Right lobe of liver (tissue), 6 donors: ENCODE measurements at regions not wholly inside any gene's neighbourhood (a gene's known extent, or its start where the extent isn't known, plus 50 kb on each side); places are given as distances from the start of the nearest gene placed in this dataset.

Experiments
- ATAC-seq, 4 donors: fragments of 200-7000 bp; cut with Tn5 transposase; one replicate each; pipeline ENCODE4 v1.9.1; 2020; ENCODE audit warnings: mild to moderate bottlenecking in 4 of 4, moderate library complexity in 4 of 4
- DNase-seq, 3 donors: peaks; one replicate each; pipeline ENCODE4 v3.0.0-alpha.2; 2020
- H3K27ac ChIP-seq, 3 donors: fragments of 200-600 bp; one replicate each; pipeline ENCODE4 v1.8.0; 2022
- H3K27me3 ChIP-seq, 2 donors: fragments of 200-600 bp; one replicate each; pipeline ENCODE4 v1.8.0; 2022
- H3K36me3 ChIP-seq, 4 donors: fragments of 200-600 bp; sonication (generic) in 1 of 4; one replicate each; pipeline versions ENCODE4 v1.5.1 to v1.8.0; 2017 to 2022; ENCODE audit warnings: control low read depth in 1 of 4
- H3K4me1 ChIP-seq, 4 donors: fragments of 200-600 bp; sonication (generic) in 1 of 4; one replicate each; pipeline versions ENCODE4 v1.5.1 to v1.8.0; 2017 to 2022; ENCODE audit warnings: control low read depth in 1 of 4
- H3K4me3 ChIP-seq, 3 donors: fragments of 200-600 bp; one replicate each; pipeline ENCODE4 v1.8.0; 2022
- H3K9me3 ChIP-seq, 4 donors: fragments of 200-600 bp; sonication (generic) in 1 of 4; one replicate each; pipeline versions ENCODE4 v1.5.1 to v1.8.0; 2017 to 2022; ENCODE audit warnings: control low read depth in 1 of 4
- CTCF ChIP-seq, 4 donors: fragments of 200-600 bp in 3 of 4; fragments of 450-650 bp in 1 of 4; IDR thresholded peaks; one replicate each; pipeline versions ENCODE4 v1.5.1 to v1.8.0; 2016 to 2022; ENCODE audit warnings: antibody characterized with exemption in 4 of 4, mild to moderate bottlenecking in 2 of 4
- POLR2A ChIP-seq: fragments of 450-650 bp; IDR thresholded peaks from one replicate; pipeline ENCODE4 v1.6.1; 2017; ENCODE audit warnings: antibody characterized with exemption, mild to moderate bottlenecking
- WGBS: methylation state at CpG from one replicate; pipeline ENCODE4 v1.1.6; 2018; ENCODE audit warnings: low coverage, low lambda C conversion rate; ENCODE audit not compliant: insufficient coverage; ENCODE audit errors: missing lambda C conversion rate; 5-methylcytosine and 5-hydroxymethylcytosine counted together
- intact Hi-C, 2 donors: fragments of 100-400 bp; cut with DNase I; formaldehyde crosslinking; loops; one replicate each; pipeline versions ENCODE4 v1.11.2 to v1.14.1; 2022
- donor health status: DM: no; HTN: yes; CAD: no.
- donor health status: DM: no; HTN: no; CAD: no.
- donor health status: DM: no; HTN: no; CAD: no.
- donor health status: DM: no; HTN: yes; CAD: no.
- donor health status: DM: no; HTN: yes; CAD: no.

GRCh38 chr3:115236496-115236895, 89.4 kb upstream of the ZBTB20 start:
- H3K4me3 ChIP-seq, result no peak overlapping the region
- no peaks in the 10 kb centered on the region for H3K27me3 ChIP-seq
- no peaks in the 10 kb centered on the region for H3K4me1 ChIP-seq
- H3K9me3 ChIP-seq, result no peaks in the 10 kb centered on the region
- no peak for ATAC-seq
- no peak overlapping the region for H3K27ac ChIP-seq
- 69% methylated on average over 2 of the region's 2 CpGs for WGBS
- intact Hi-C loops, result no loop called here
- no peak for DNase-seq
- no peaks in the 10 kb centered on the region for H3K36me3 ChIP-seq
- TF ChIP-seq CTCF (IDR thresholded peaks at IDR 0.05), result no peak
- TF ChIP-seq POLR2A, result no peak

DNA sequence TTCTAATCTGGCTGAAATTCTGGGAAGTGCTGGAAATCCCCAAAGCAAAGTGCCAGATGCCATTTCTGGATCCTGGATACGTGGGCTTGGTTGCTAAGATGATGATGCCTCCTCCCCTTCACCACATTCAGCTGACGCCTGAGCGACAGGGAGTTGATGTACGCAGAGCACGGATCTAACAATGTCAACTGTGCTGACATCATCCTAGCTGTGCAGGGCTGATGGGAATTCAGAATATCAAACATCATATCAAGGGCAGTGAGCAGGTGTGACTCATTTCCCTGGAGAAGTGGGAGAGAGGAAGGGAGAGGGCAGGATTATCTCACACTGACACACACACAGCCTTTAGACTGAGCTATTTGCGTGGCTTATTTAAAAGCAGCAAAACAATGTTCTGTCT, 92.6 kb upstream of the ZBTB20 start:
- 24% methylated on average over 2 of the region's 6 CpGs for WGBS
- H3K27ac ChIP-seq, result no peak overlapping the region
- H3K4me1 ChIP-seq, result no peaks in the 10 kb centered on the region
- DNase-seq, result peak in 1 of 3 donors; percentile 30
- H3K4me3 ChIP-seq, result no peak overlapping the region
- TF ChIP-seq CTCF (IDR thresholded peaks at IDR 0.05) (no peak), POLR2A (no peak)
- no peaks in the 10 kb centered on the region for H3K36me3 ChIP-seq
- intact Hi-C loops, result no loop called here
- ATAC-seq, result peak; percentile 35 to 97 (median 74)
- H3K27me3 ChIP-seq, result no peaks in the 10 kb centered on the region
- H3K9me3 ChIP-seq, result no peaks in the 10 kb centered on the region

DNA sequence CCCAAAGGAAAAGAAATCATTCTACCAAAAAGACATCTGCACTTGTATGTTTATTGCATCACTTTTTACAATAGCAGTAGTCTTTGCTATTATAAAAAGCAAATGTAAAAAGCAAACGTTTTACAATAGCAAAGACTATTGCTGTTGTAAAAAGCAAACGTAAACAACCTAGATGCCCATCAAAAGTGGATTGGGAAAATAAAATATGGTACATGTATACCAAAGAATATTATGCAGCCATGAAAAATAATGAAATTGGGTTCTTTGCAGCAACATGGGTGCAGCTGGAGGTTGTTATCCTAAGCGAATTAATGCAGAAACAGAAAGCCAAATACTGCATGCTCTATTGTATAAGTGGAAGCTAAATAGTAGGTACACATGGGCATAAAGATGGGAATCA, 97.3 kb upstream of the ZBTB20 start:
- 63% methylated on average over 3 of the region's 3 CpGs for whole genome bisulfite sequencing
- DNase-seq, result no peak
- no peak for ATAC-seq

DNA sequence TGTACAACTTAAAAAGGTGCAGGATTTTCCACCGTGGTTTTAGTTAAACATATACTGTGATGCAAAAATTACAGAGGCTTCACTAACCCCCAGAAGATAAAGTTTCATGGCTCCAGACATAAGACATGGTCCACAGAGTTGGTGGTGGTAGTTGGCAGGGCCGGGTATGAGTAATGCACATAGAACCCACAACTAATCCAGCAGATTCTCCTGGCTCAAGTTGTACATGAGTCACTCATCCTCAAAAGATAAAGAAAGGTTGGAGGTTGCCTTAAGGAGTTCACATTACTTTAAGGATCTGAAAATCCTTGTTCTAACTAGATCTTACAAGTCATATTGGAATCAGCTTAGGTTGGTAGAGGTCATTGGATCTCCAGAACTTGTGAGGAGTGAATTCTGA, 98.3 kb upstream of the ZBTB20 start:
- Histone ChIP-seq H3K4me1 (no peaks in the 10 kb centered on the region), H3K9me3 (no peaks in the 10 kb centered on the region), H3K4me3 (no peak overlapping the region), H3K27me3 (no peaks in the 10 kb centered on the region), H3K36me3 (no peaks in the 10 kb centered on the region), H3K27ac (no peak overlapping the region)
- no peak for TF ChIP-seq CTCF (IDR thresholded peaks at IDR 0.05)
- TF ChIP-seq POLR2A, result no peak
- DNase-seq, result no peak
- peak in 1 of 4 donors; percentile 21 for ATAC-seq
- intact Hi-C loops, result no loop called here
- WGBS, result 80% methylated on average over 2 of the region's 2 CpGs

More for the DNA sequence above, 97.3 kb upstream of the ZBTB20 start:
- Histone ChIP-seq H3K27me3 (no peaks in the 10 kb centered on the region), H3K27ac (no peak overlapping the region), H3K9me3 (no peaks in the 10 kb centered on the region), H3K36me3 (no peaks in the 10 kb centered on the region), H3K4me3 (no peak overlapping the region), H3K4me1 (no peaks in the 10 kb centered on the region)
- TF ChIP-seq POLR2A, result no peak
- TF ChIP-seq CTCF (IDR thresholded peaks at IDR 0.05), result no peak
- intact Hi-C loops, result no loop called here

DNA sequence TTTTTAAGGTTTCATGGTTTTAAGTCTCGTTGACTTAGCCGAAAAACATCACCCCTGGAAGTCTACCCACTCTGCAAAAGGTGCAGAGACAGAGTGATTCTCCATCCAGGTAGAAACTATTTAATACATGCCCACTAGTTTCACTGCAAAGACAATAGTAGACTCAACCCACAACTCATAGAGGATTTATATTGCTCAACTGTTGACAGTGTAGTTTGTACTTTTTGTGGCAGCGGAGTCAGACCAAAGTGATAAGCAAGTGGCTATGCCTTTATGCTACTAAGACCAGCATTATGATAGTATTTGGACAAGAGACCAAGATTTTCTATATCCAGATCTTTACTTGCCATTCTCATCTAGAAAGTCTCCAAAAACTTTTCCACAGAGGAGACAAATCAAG, 98.8 kb upstream of the ZBTB20 start:
- 89% methylated on average over 3 of the region's 3 CpGs for WGBS
- Histone ChIP-seq H3K4me1 (no peaks in the 10 kb centered on the region), H3K36me3 (no peaks in the 10 kb centered on the region), H3K27ac (no peak overlapping the region), H3K27me3 (no peaks in the 10 kb centered on the region), H3K9me3 (no peaks in the 10 kb centered on the region), H3K4me3 (no peak overlapping the region)
- no peak for TF ChIP-seq CTCF (IDR thresholded peaks at IDR 0.05)
- TF ChIP-seq POLR2A, result no peak
- DNase-seq (no peak), ATAC-seq (no peak)
- intact Hi-C loops, result no loop called here
